ENCODE measurements at regions not wholly inside any gene's neighbourhood (a gene's known extent, or its start where the extent isn't known, plus 50 kb on each side); places are given as distances from the start of the nearest gene placed in this dataset.
"Not testable (repeated sequence)": the region's sequence is repeated elsewhere in the genome, so short reads cannot be mapped to it uniquely, and the experiment has no call there.

DNA sequence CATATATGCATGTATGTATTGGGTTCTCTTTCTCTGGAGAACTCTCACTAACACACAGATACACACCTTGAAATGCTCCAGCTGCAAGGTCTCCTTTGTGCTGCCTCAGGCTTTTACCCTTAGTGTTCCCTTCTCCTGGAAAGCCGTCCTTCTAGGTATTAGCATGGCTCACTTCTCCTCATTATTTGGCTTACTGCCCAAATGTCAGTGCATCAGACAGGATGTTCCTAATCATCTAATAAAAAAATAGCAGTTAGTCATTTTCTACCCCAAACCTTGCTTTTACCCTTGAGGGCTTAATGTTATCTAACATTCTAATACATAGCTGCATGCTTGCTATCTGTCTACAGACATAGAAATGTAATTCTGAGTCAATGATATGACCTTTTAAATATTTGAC is 109.0 kb upstream of the SLC16A7 start:
- Mint-ChIP-seq H3K27ac (no peak overlapping the region), H3K4me1 (ENCODE audit: low read depth) (no peaks in the 10 kb centered on the region), H3K9me3 (peaks cover 2% of the 10 kb centered on the region), H3K4me3 (no peak overlapping the region), H3K36me3 (ENCODE audit: low read depth) (no peaks in the 10 kb centered on the region), H3K27me3 (no peaks in the 10 kb centered on the region)
- intact Hi-C loops (cut with DNase I, micrococcal nuclease), result no loop called here
- ChIA-PET POLR2A (no interaction called here), CTCF (no interaction called here)
- Histone ChIP-seq H3K4me1 (ENCODE audit: insufficient read depth, low read length) (no peaks in the 10 kb centered on the region), H3K9me3 (ENCODE audit: control insufficient read depth in 1 of 2, insufficient read depth in 1 of 2, low read length in 2 of 2) (no peaks in the 10 kb centered on the region), H3K36me3 (ENCODE audit: insufficient read depth, low read length) (no peaks in the 10 kb centered on the region), H3K27me3 (ENCODE audit: control insufficient read depth in 1 of 2, insufficient read depth in 2 of 2, low read length in 2 of 2) (no peaks in the 10 kb centered on the region), H3K4me3 (ENCODE audit: low read length) (no peak overlapping the region), H3K27ac (ENCODE audit: low read depth in 1 of 2, low read length in 2 of 2) (no peak overlapping the region)
- DNase-seq (no peak), ATAC-seq (ENCODE audit: poor library complexity) (no peak)
- TF ChIP-seq, protein P1, sequence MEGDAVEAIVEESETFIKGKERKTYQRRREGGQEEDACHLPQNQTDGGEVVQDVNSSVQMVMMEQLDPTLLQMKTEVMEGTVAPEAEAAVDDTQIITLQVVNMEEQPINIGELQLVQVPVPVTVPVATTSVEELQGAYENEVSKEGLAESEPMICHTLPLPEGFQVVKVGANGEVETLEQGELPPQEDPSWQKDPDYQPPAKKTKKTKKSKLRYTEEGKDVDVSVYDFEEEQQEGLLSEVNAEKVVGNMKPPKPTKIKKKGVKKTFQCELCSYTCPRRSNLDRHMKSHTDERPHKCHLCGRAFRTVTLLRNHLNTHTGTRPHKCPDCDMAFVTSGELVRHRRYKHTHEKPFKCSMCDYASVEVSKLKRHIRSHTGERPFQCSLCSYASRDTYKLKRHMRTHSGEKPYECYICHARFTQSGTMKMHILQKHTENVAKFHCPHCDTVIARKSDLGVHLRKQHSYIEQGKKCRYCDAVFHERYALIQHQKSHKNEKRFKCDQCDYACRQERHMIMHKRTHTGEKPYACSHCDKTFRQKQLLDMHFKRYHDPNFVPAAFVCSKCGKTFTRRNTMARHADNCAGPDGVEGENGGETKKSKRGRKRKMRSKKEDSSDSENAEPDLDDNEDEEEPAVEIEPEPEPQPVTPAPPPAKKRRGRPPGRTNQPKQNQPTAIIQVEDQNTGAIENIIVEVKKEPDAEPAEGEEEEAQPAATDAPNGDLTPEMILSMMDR (IDR thresholded peaks at IDR 0.05), result no peak

DNA sequence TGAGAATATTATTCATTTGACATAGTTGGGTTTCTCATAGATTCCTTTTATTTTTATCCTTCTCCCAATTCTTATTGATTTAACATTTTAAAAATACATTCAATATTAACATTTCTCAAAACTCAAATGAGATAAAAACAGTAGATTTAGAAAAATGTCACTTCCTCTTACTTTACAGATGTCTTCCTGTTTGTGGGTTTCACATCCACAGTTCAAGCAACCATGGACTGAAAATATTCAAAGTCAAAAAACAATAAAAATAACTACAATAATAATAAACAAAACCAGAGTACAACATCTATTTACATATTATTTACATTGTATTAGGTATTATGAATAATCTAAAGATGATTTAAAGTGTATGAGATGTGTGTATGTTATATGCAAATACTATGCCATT is 111.3 kb upstream of the SLC16A7 start:
- ChIA-PET POLR2A (no interaction called here), CTCF (no interaction called here)
- H3K9me3 Mint-ChIP-seq, result peaks cover 2% of the 10 kb centered on the region
- Histone ChIP-seq H3K36me3 (ENCODE audit: insufficient read depth, low read length) (no peaks in the 10 kb centered on the region), H3K9me3 (ENCODE audit: control insufficient read depth in 1 of 2, insufficient read depth in 1 of 2, low read length in 2 of 2) (no peaks in the 10 kb centered on the region), H3K27ac (ENCODE audit: low read depth in 1 of 2, low read length in 2 of 2) (no peak overlapping the region), H3K4me3 (ENCODE audit: low read length) (no peak overlapping the region), H3K4me1 (ENCODE audit: insufficient read depth, low read length) (no peaks in the 10 kb centered on the region), H3K27me3 (ENCODE audit: control insufficient read depth in 1 of 2, insufficient read depth in 2 of 2, low read length in 2 of 2) (no peaks in the 10 kb centered on the region)
- TF ChIP-seq, protein P1 (IDR thresholded peaks at IDR 0.05), result no peak
- no peaks in the 10 kb centered on the region for H3K4me1 Mint-ChIP-seq (ENCODE audit: low read depth)
- no peak overlapping the region for H3K4me3 Mint-ChIP-seq
- no peak overlapping the region for H3K27ac Mint-ChIP-seq
- no peaks in the 10 kb centered on the region for H3K27me3 Mint-ChIP-seq
- DNase-seq, result no peak
- intact Hi-C loops (cut with DNase I, micrococcal nuclease), result no loop called here
- H3K36me3 Mint-ChIP-seq (ENCODE audit: low read depth), result no peaks in the 10 kb centered on the region
- ATAC-seq (ENCODE audit: poor library complexity), result no peak

DNA sequence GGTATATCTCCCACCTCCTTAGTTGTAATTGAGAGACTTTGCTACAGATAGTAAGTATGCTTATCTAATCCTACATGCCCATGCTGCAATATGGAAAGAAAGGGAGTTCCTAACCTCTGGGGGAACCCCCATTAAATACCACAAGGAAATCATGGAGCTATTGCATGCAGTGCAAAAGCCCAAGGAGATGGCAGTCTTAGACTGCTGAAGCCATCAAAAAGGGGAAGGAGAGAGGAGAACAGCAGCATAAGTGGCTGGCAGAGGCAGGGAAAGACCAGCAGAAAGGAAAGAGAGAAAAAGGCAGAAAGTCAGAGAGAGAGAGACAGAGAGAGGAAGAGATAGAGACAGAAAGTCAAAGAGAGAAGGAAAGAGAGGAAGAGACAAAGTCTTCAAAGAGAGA is 121.6 kb upstream of the SLC16A7 start:
- H3K27ac Mint-ChIP-seq; ATAC-seq (ENCODE audit: poor library complexity): not testable (repeated sequence)

DNA sequence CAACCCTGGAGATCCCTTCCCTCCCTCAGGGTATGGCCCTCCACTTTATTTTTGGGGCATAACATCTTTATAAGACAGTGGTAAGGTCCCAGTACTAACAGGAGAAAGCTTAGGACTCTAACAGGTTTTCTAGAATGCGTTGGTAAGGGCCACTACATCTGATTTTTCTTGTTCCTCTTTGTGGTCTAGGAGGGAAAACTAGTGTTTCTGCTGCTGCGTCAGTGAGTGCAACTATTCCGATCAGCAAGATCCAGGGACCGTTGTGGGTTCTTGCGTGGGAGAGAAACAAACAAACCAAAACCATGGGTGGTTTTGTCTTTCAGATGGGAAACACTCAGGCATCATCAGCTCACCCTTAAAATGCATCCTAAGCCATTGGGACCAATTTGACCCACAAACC is 123.6 kb upstream of the SLC16A7 start:
- H3K27me3 Mint-ChIP-seq, result peaks cover 11% of the 10 kb centered on the region
- H3K4me3 Mint-ChIP-seq, result no peak overlapping the region
- ATAC-seq (ENCODE audit: poor library complexity), result no peak
- DNase-seq, result peak in 3 of 14 experiments; percentile 1 to 19 (median 8)
- H3K27ac ChIP-seq (ENCODE audit: low read depth in 1 of 2, low read length in 2 of 2), result no peak overlapping the region
- H3K4me1 Mint-ChIP-seq (ENCODE audit: low read depth), result no peaks in the 10 kb centered on the region
- TF ChIP-seq, protein P1 (IDR thresholded peaks at IDR 0.05), result no peak
- no peaks in the 10 kb centered on the region for H3K27me3 ChIP-seq (ENCODE audit: control insufficient read depth in 1 of 2, insufficient read depth in 2 of 2, low read length in 2 of 2)
- intact Hi-C loops (cut with DNase I, micrococcal nuclease), result no loop called here
- no peaks in the 10 kb centered on the region for H3K4me1 ChIP-seq (ENCODE audit: insufficient read depth, low read length)
- POLR2A ChIA-PET, result no interaction called here
- H3K27ac Mint-ChIP-seq, result no peak overlapping the region
- peaks cover 9% of the 10 kb centered on the region for H3K9me3 Mint-ChIP-seq
- no peaks in the 10 kb centered on the region for H3K36me3 Mint-ChIP-seq (ENCODE audit: low read depth)
- CTCF ChIA-PET, result no interaction called here
- H3K36me3 ChIP-seq (ENCODE audit: insufficient read depth, low read length), result no peaks in the 10 kb centered on the region
- no peaks in the 10 kb centered on the region for H3K9me3 ChIP-seq (ENCODE audit: control insufficient read depth in 1 of 2, insufficient read depth in 1 of 2, low read length in 2 of 2)
- no peak overlapping the region for H3K4me3 ChIP-seq (ENCODE audit: low read length)

More for the DNA sequence above, 121.6 kb upstream of the SLC16A7 start:
- H3K4me3 ChIP-seq (ENCODE audit: low read length); H3K9me3 ChIP-seq (ENCODE audit: control insufficient read depth in 1 of 2, insufficient read depth in 1 of 2, low read length in 2 of 2); H3K27me3 ChIP-seq (ENCODE audit: control insufficient read depth in 1 of 2, insufficient read depth in 2 of 2, low read length in 2 of 2); H3K4me1 Mint-ChIP-seq (ENCODE audit: low read depth); CTCF ChIA-PET; H3K4me1 ChIP-seq (ENCODE audit: insufficient read depth, low read length); H3K27ac ChIP-seq (ENCODE audit: low read depth in 1 of 2, low read length in 2 of 2); POLR2A ChIA-PET; H3K36me3 Mint-ChIP-seq (ENCODE audit: low read depth); intact Hi-C loops (cut with DNase I, micrococcal nuclease); DNase-seq; H3K9me3 Mint-ChIP-seq; H3K36me3 ChIP-seq (ENCODE audit: insufficient read depth, low read length); H3K4me3 Mint-ChIP-seq: not testable (repeated sequence)
- H3K27me3 Mint-ChIP-seq, result peaks cover 11% of the 10 kb centered on the region
